AML-193 (cell line): ENCODE measurements at regions not wholly inside any gene's neighbourhood (a gene's known extent, or its start where the extent isn't known, plus 50 kb on each side); places are given as distances from the start of the nearest gene placed in this dataset.
A peak's percentile ranks its signal among the peaks of the same experiment; 100 is the strongest.

Experiments used
- DNase-seq, 2 experiments: peaks; one replicate each; lab custom pipeline; 2025; lab: John Stamatoyannopoulos, UW

- peak; percentile 60 to 67 for DNase-seq
Observed at GRCh38 chr3:177569875-177570657, 372.8 kb upstream of the TBL1XR1 start.

DNA sequence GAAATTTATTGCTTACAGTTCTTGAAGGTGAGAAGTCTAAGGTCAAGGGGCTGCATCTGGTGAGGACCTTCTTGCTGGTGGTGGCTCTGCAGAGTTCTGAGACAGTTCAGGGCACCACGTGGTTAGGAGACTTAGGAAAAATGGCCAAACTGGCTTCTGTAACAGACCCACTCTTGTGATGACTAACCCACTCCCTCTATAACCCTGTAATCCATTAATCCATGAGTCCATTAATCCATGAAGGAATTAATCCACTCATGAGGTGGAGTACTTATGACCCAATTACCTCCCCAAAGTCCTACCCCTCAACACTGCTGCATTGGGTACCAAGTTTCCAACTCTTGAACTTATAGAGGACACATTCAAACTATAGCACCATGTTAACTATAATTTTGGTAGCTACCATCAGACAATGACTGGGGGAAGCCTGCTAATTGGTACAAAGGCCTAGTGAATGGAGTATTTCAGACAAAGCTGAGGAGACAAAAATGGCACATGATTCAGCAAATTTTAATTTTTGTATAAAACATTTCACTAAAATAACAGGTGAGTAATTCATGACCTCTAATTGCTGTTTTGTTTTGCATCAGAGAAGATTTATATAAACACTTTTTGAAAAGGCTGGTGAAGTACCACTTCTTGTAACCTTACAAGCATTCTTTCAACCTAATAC, 374.1 kb upstream of the TBL1XR1 start:
- DNase-seq: no peak

GRCh38 chr3:177571944-177572315, 374.6 kb upstream of the TBL1XR1 start:
- DNase-seq: no peak

GRCh38 chr3:177574222-177574856, 377.1 kb upstream of the TBL1XR1 start:
- no peak for DNase-seq

DNA sequence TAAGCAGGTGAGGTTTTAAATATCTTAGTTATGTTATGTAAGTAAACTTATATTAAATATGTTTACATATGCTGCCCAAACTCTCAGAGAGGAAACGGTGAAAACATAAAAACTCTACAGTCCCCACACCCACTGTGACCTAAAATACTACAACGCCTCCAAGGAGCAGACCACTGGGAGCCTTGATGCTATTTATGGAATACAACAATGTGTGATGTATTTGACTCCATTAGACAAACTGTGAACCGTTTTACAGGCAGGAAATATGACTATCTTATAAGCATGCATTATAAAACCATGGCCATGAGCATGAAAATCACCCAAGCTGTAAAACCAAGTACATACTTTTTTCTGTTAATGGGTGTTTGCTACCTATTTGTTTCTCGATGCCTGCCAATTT, 379.5 kb upstream of the TBL1XR1 start:
- no peak for DNase-seq

DNA sequence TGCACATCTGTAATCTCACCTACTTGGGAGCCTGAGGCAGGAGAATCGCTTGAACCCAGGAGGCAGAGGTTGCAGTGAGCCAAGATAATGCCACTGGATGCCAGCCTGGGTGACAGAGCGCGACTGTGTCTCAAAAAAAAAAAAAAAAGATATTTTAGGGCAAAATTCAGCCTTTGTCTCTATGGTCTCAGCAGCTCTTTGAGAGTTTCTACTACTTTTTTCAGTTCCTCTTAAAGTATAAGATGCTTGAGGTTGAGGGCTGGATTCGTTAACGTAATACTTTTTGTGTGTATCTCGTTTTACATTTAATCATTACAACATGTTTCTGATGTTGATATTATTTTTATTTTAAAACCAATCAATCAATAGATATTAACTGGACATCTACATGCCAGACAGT, 381.2 kb upstream of the TBL1XR1 start:
- DNase-seq: no peak

GRCh38 chr3:177579419-177579818, 382.1 kb upstream of the TBL1XR1 start:
- DNase-seq: no peak

- DNase-seq: no peak
Observed at GRCh38 chr3:177580437-177580836, 383.2 kb upstream of the TBL1XR1 start.

DNA sequence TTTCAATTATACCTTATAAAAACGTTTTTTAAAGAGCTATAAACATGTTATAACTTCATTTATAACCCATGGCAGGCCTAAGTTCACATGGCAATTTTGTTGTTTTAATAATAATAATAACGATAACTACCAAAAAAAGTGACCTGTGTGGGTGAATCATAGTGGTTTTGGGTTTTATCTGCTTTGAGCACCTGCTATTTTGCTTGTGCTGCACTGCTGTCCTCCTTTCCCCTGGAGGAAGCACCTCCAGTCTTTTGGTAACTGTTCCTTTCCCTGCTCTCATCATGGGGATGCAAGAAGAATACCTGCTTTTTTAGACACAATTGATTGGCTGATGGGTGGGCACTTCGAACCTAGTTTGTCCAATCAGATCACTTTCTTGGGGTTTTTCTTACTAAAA, 388.0 kb upstream of the TBL1XR1 start:
- DNase-seq: no peak

- DNase-seq: no peak
Observed at GRCh38 chr3:177589041-177589650, 391.9 kb upstream of the TBL1XR1 start.

DNA sequence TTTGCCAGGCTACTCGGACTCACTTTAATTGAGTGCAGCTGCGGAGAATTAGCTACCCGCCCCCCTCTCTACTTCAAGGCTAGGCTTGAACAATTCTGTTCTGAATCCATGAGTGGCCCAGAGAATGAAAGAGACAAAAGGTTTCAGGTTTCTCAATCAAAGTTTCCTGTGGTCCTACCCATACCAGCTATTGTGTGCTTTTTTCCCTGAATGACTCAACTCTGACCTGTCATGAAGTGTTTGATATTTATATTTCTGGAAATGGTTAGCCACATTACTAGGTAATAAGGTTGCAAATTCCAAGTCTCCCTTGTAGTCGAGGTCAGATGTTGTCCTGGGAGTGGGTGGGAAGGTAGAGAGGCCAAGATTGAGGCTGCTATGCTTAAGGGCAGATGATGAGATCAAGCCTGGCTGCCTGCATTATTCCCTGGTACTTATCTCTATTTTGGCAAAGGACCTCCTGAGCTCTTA, 392.7 kb upstream of the TBL1XR1 start:
- DNase-seq: no peak

- no peak for DNase-seq
Observed at GRCh38 chr3:177590826-177591225, 393.5 kb upstream of the TBL1XR1 start.

DNA sequence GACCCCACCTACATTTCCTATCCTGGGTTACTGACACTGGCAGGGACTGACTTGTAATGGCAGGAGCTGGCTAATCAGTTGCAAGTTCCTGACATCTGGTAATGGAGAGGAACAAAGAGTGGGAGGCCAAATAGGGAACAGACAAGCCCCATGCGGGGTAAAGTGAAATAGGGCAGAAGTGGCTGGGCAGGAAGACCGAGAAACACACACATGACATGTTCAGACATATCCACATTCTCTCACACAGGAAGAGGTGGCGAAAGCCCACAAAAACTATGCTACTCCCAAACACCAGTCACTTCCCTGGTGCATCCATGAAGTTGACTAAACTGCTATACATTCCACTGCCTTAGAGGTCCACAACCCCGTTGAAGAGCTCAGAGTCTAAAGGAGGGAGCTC, 394.1 kb upstream of the TBL1XR1 start:
- DNase-seq: peak; percentile 26 to 35

DNA sequence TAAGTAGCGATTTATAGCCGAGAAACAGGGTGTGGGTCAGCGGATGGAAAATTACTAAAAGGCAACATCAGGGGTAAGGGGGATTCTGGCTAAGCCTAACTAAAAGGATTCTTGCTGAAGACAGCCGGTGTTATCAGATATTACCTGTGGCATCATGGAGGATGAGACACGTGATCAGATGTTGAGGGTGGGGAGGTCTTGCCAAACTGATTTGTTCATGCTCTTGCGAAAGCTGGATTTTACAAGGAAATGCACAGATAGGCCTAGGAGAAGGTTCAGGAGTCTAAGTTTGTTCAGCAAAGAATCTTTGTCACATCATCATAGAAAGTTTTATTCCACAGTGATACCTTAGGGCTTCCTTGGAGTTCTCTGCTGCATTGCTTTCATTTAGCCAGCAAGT, 396.8 kb upstream of the TBL1XR1 start:
- DNase-seq: no peak

GRCh38 chr3:177595530-177596188, 398.4 kb upstream of the TBL1XR1 start:
- no peak for DNase-seq

DNA sequence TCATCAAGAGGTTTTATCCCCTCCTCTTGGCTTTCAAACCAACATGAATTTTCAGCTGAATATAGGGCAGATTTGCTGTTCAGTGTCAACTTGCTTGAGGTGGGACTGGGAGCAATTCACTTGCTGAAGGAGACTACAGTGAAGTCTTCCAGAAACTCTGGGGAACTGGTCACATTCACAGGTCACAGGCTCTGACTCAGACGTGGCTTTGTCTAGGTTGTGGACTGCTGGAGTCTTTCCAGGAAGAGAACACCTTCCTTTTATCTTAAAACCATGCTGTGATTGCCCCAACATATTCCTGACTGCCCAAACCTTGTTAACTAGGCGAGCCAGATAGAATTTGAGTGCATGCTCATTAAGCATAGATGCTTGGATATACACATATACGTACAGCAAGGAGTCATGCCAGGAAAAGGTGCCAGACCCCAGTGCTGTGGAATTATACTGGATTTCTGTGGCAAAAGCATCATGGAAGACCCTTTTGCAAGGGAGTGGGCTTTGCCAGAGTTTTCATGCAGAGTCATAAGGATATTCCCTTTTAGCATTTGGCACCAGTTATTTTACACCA, 399.1 kb upstream of the TBL1XR1 start:
- no peak for DNase-seq

GRCh38 chr3:177596816-177597271, 399.6 kb upstream of the TBL1XR1 start:
- DNase-seq: no peak

DNA sequence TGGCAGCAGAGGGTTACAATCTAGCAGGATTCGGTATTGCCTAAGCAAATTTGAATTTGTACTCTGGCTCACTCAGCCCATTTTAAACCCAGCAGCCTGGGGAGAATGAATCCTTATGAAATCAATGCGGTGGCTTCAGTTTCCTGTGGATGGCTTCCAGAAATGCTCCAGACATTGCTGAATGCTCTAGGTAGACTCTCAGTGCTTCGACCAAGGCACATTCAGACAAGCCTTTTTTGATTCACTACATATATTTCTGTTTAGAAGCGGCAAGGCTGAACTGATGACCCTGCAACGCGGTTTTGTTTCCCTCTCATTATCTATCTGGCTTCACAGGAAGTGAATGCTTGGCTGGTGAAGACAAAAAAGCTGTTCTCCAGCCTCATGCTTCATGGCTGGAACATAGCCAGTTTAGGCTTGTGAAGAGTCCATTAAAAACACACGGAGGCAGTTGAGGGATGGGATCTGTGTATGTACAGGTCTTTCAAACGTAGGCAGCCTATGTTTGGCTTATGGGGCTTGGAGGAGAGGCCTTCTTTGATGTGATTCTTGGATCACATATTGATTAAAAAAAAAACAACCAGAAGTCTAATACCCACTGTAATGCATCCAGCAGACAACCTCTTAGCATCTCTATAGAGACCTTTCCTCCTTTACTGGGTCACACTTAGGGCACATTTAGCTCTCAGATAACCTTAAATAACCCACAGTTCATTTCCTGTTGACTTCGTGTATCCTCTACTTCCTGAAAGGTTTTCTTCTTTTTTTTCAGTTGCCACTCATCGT, 400.2 kb upstream of the TBL1XR1 start:
- DNase-seq: peak; percentile 46 to 56

- no peak for DNase-seq
Observed at GRCh38 chr3:177598097-177598833, 401.0 kb upstream of the TBL1XR1 start.

DNA sequence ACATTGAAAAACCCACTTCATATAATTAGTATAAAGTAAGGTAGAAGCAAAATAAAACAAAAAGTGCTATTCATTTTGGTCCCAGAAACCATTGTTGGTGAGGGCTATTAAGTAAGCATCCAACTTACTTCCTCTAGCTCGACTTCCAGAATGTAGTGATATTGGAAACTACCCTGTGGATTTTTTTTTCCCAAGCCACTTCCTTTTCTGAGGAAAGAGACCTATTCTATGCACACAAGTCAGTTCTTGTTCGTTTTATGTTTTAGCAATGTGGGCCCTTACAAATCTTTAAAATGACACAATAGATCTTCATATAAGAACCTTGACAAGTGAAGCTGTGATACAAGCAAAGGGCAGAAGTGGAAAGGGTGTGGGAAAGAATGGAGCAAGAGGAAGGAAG, 402.0 kb upstream of the TBL1XR1 start:
- no peak for DNase-seq
